Superior temporal gyrus (tissue), 1 donor: ENCODE measurements at regions not wholly inside any gene's neighbourhood (a gene's known extent, or its start where the extent isn't known, plus 50 kb on each side); places are given as distances from the start of the nearest gene placed in this dataset.

Experiments
- DNase-seq: peaks from one replicate; pipeline ENCODE4 v3.0.0-alpha.2; 2016; ENCODE audit errors: extremely low spot score

DNA sequence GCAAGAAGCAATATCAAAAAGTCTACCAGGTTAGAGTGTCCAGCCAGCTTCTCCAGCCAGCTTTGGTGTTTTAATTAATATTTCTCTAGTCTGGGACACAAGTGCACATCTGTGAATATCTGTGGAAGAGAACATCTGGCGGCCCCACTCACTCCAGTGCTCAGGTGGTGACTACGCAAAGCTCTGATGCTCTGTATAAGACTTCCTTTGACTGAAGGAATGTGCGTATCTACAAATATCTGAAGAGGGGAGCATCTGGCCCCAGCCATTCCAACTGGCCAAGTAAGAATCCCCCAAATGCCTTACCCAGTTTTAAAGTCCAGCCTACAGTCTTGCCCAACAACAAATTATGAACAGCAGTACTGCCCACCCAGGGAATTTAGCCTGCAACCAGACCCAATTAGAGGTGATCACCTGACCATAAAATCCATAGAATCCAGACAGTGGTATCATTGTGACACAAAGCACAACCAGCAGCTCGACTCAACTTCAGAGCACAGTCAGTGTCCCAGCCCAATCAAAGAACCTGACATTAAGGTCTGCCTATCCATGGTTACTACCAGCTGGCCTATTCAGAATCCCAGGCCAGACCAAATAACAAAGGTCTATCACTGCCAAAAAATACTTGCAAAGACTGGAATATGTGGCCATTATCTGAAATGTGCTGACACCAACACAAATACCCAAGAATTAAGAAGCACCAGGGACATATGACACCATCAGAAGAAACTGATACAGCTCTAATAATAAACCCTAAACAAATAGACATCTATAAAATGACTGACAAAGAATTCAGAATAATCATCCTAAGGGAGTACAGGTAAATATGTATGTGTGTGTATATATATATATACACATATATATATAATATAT lies 76.1 kb upstream of the MANEA start:
- DNase-seq: no peak

DNA sequence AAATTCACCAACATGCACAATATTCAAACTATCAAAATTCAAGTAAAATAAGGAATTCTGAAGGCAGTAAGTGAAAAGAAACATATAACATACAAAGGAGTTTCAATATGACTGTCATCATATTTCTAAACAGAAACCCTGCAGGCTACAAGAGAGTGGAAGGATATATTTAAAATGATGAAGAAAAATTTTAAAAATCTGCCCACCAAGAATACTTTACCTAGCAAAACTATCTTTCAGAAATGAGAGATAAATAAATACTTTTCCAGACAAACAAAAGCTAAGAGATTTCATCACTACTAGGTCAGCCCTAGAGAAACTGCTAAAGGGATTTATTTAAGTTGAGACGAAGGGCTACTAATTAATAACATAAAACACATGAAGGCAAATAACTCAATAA lies 73.8 kb upstream of the MANEA start:
- DNase-seq: no peak

DNA sequence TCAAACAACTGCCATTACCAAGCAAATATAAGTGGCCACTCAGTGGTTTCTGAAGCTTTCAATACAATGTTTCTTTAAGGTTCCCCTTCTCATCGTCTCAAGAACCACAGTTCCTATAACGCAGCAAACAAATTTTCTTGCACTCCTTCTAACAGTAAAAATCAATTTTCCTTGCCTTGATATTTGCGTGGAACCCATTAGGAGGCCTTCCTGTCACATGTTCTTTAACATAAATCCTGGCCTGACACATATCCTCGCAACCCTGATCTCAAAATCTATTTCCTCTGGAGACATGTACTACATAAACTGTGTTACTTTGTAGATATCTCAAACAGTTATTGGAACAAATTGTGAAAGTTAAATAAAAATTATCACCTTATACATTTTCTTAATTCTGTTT lies 65.9 kb upstream of the MANEA start:
- DNase-seq: no peak

DNA sequence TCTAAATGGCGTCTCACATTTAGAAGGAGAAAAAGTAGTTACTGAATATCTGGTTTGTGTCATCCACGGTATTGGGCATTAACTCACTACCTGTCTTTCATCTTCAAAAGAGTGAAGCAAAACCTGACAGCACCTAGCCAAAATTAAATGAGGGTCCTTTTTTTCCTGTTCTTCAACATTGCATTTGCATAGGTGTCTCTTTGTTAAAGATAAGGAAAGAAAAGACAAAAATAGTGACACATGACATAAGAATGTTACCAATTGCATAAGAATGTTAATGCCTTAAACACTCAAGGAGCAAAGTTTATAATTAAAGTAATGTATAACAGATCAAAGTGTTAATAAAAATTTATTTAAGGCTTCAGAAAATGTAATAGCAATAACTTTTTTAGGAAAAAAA lies 61.4 kb upstream of the MANEA start:
- DNase-seq: no peak

DNA sequence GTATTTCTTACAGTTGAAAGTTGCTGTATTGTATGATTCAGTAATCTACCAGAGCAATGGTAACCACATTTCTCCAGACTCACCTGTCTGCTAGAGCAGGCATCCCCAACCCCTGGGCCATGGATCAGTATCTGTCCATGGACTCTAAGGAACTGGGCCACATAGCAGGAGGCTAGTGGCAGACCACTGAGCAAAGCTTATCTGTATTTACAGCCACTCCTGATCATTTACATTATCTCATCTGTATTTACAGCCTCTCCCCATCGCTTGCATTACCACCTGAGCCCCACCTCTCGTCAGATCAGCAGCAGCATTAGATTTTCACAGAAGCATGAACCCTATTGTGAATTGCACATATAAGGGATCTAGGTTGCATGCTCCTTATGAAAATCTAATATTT lies 60.3 kb upstream of the MANEA start:
- no peak for DNase-seq

DNA sequence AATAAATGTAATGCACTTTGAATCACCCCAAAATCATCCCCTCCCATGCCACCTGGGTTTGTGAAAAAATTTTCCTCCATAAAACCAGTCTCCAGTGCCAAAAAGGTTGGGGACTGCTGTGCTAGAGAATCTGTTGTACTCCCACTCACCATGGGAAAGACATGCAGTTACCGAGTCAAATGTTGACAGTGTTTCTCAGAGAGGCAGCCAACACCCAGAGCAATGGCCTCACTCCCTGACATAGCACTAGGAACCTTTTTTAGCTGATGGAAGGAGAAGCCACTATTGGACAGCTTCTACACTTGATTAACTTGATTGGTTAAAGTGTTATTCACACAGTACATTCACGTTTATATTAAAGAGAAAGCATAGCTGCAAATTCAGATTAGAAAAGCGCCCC lies 59.8 kb upstream of the MANEA start:
- DNase-seq: no peak

DNA sequence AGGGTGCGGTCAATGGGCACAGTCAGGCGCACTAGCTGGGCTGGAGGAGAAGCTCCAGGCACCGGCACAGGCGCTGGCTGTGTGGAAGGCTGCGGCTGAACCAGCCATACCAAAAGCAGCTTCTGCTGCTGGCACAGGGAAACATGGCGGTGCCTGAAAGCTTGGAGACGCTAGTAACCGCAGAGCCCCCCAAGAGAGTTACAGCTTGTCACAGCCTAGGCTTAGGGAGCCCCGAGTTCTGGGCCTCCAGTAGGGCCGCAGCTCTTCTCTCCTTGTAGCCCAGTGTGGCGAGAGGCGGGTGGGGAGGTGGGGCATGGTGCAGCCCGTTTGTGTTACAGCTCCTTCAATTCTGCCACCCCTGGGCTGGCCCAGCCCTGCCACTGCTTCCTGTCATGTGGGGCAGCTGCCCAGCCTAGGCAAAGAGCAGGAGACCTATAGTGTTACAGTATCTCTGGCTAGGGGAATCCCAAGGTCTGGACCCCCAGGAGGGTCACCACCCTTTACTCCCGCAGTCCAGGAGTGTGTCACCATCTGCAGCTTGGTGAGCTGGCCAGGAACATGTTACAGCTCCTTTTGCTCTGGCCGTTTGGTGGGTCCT lies 58.6 kb upstream of the MANEA start:
- no peak for DNase-seq

DNA sequence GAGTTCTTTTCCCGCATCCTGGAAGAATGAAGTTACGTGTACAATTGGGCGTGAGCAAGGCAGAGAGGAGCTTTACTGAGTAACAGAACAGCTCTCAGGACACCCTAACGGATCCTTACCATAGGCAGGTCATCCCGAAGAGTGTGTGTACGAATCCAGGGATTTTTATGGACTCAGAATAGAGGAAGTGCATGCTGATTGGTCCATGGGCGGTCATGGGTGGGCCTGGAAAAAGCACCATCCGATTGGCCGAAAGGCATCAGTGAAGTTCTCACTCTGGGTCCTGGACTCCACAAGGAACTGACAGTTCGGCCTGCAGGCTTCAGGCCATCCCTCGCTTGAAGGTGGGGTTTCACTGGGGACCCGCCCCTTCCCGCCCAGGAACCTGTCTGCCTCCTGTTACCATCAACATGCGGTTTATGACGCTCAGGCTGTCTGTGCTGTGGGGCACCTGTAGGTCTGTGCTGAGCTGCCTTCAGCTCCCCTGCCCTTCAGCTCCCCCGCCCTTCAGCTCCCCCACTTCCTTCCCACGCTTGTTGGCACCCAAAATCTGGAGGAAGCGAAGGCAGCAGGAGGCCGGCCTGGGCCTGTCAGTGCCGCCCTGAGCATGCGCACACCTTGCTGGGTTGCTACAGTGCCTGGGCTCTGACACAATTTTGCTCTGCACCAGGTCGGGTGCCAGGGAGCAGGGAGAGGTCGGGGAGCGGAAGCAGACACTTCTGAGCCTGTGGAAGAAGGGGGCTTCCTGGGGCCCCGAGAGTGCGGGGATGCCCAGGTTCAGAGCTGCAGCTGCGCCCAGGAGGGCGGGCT lies 57.9 kb upstream of the MANEA start:
- DNase-seq: no peak

DNA sequence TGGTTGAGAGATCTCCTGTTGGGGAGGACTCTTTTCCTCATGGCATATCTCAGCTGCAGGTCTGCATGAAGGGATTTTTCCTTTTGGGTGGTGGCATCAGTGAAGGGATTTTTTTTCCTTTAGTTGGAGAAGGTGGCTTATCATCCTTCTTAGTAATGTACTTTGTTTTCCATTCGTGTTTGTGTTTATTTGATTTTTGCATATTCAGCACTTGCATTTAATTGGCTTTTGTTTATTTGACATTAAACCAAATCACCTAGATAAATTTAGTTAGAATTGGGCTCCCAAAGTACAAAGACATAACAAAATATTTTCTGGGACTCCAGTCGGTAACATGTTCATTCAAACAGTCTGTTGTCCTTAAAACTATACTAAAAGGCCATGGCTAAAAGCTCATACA lies 56.2 kb upstream of the MANEA start:
- DNase-seq: no peak
